GM23338 (cell line): ENCODE measurements at regions not wholly inside any gene's neighbourhood (a gene's known extent, or its start where the extent isn't known, plus 50 kb on each side); places are given as distances from the start of the nearest gene placed in this dataset.

Experiments used
- ATAC-seq: fragments of 200-7000 bp; cut with Tn5 transposase; 3 replicates; pipeline ENCODE4 v1.9.1; 2020
- DNase-seq: peaks from one replicate; pipeline ENCODE4 v3.0.0-alpha.2; 2015; ENCODE audit warnings: low spot score
- H2AFZ ChIP-seq: fragments of 200-600 bp; sonication (generic); 2 replicates; pipeline ENCODE4 v1.8.0; 2016; ENCODE audit warnings: antibody characterized with exemption, mild to moderate bottlenecking, moderate library complexity
- H3F3A ChIP-seq: fragments of 200-600 bp; sonication (generic); replicated peaks from 2 replicates; pipeline ENCODE4 v1.8.0; 2017; ENCODE audit warnings: antibody characterized with exemption, mixed run types, low read depth
- H3K27ac ChIP-seq: fragments of 200-600 bp; sonication (generic); 2 replicates; pipeline ENCODE4 v1.6.1; 2016; ENCODE audit warnings: low read depth
- H3K27me3 ChIP-seq: fragments of 200-600 bp; sonication (generic); 2 replicates; pipeline ENCODE4 v1.8.0; 2016; ENCODE audit warnings: mild to moderate bottlenecking, mixed run types, moderate library complexity; ENCODE audit not compliant: insufficient read depth
- H3K36me3 ChIP-seq: fragments of 200-600 bp; sonication (generic); 2 replicates; pipeline ENCODE4 v1.8.0; 2016; ENCODE audit warnings: mild to moderate bottlenecking; ENCODE audit not compliant: insufficient read depth
- H3K4me1 ChIP-seq: fragments of 200-600 bp; sonication (generic); 2 replicates; pipeline ENCODE4 v1.8.0; 2016; ENCODE audit warnings: mild to moderate bottlenecking, moderate library complexity; ENCODE audit not compliant: insufficient read depth
- H3K4me2 ChIP-seq: fragments of 200-600 bp; sonication (generic); 2 replicates; pipeline ENCODE4 v1.7.1; 2017; ENCODE audit warnings: mixed run types
- H3K4me3 ChIP-seq: fragments of 200-600 bp; sonication (generic); 2 replicates; pipeline ENCODE4 v1.6.1; 2016; ENCODE audit warnings: mixed run types
- H3K79me2 ChIP-seq: fragments of 200-600 bp; sonication (generic); replicated peaks from 2 replicates; pipeline ENCODE4 v1.8.0; 2017; ENCODE audit warnings: mild to moderate bottlenecking; ENCODE audit not compliant: insufficient read depth
- H3K9me2 ChIP-seq: fragments of 200-600 bp; sonication (generic); 2 replicates; pipeline ENCODE4 v1.8.0; 2017; ENCODE audit not compliant: insufficient read depth
- H4K20me1 ChIP-seq: fragments of 200-600 bp; sonication (generic); replicated peaks from 2 replicates; pipeline ENCODE4 v1.8.0; 2017; ENCODE audit warnings: mild to moderate bottlenecking; ENCODE audit not compliant: insufficient read depth
- H3K27ac Mint-ChIP-seq: 2 replicates; pipeline ENCODE4 v1.8.0; 2020; ENCODE audit warnings: inconsistent platforms, mild to moderate bottlenecking, moderate library complexity, mixed read lengths
- H3K27me3 Mint-ChIP-seq: 3 replicates; pipeline ENCODE4 v1.8.0; 2022; ENCODE audit warnings: low read depth, mild to moderate bottlenecking, moderate library complexity, mixed read lengths, inconsistent platforms; ENCODE audit not compliant: insufficient read depth, poor library complexity
- H3K36me3 Mint-ChIP-seq: 3 replicates; pipeline ENCODE4 v1.8.0; 2021; ENCODE audit warnings: low read depth, mild to moderate bottlenecking, inconsistent platforms, moderate library complexity, mixed read lengths
- H3K4me1 Mint-ChIP-seq: 3 replicates; pipeline ENCODE4 v1.8.0; 2020; ENCODE audit warnings: mild to moderate bottlenecking, inconsistent platforms, mixed read lengths
- H3K4me3 Mint-ChIP-seq: 3 replicates; pipeline ENCODE4 v1.8.0; 2021; ENCODE audit warnings: moderate library complexity, mild to moderate bottlenecking, inconsistent platforms, mixed read lengths
- H3K9me3 Mint-ChIP-seq: 3 replicates; pipeline ENCODE4 v1.8.0; 2020; ENCODE audit warnings: moderate library complexity, mild to moderate bottlenecking, inconsistent platforms, mixed read lengths
- CREB1 ChIP-seq: fragments of 250-450 bp; sonication (Bioruptor Pico); IDR thresholded peaks from 2 replicates; pipeline ENCODE4 v1.5.0; 2020; ENCODE audit warnings: low read depth, mild to moderate bottlenecking, moderate library complexity
- CTCF ChIP-seq, 2 experiments: fragments of 200-600 bp in 1 of 2; sonication (generic) in 1 of 2; conservative IDR thresholded peaks; 2 replicates each; pipeline versions ENCODE4 v1.5.1 to v1.6.1; 2016 to 2017; ENCODE audit warnings: antibody characterized with exemption in 2 of 2, low read depth in 2 of 2, mild to moderate bottlenecking in 2 of 2, moderate library complexity in 1 of 2
- ETS1 ChIP-seq: IDR thresholded peaks from 2 replicates; pipeline ENCODE4 v1.6.1; 2016; ENCODE audit warnings: antibody characterized with exemption
- EZH2 ChIP-seq: fragments of 200-600 bp; sonication (generic); IDR thresholded peaks from one replicate; pipeline ENCODE4 v1.8.0; 2017; ENCODE audit warnings: antibody characterized with exemption, mild to moderate bottlenecking, low read depth; ENCODE audit not compliant: unreplicated experiment
- EZH2phosphoT487 ChIP-seq: fragments of 200-600 bp; sonication (generic); IDR thresholded peaks from one replicate; pipeline ENCODE4 v1.8.1; 2018; ENCODE audit warnings: antibody characterized with exemption; ENCODE audit not compliant: unreplicated experiment
- JUNB ChIP-seq: IDR thresholded peaks from one replicate; pipeline ENCODE4 v1.6.1; 2016; ENCODE audit warnings: antibody characterized with exemption; ENCODE audit not compliant: unreplicated experiment
- NANOG ChIP-seq: IDR thresholded peaks from 2 replicates; pipeline ENCODE4 v1.6.1; 2016; ENCODE audit warnings: antibody characterized with exemption, borderline replicate concordance
- POLR2AphosphoS5 ChIP-seq: IDR thresholded peaks from 2 replicates; pipeline ENCODE4 v1.6.1; 2016; ENCODE audit warnings: antibody characterized with exemption, low read depth
- REST ChIP-seq: IDR thresholded peaks from one replicate; pipeline ENCODE4 v1.6.1; 2018; ENCODE audit warnings: antibody characterized with exemption; ENCODE audit not compliant: unreplicated experiment
- STAT1 ChIP-seq: IDR thresholded peaks from one replicate; pipeline ENCODE4 v1.6.1; 2016; ENCODE audit warnings: antibody characterized with exemption; ENCODE audit not compliant: unreplicated experiment
- ZNF114 ChIP-seq: fragments of 250-450 bp; sonication (Bioruptor Pico); IDR thresholded peaks from 2 replicates; pipeline ENCODE4 v1.5.0; 2020; ENCODE audit warnings: mild to moderate bottlenecking, moderate library complexity
- ZNF331 ChIP-seq: fragments of 250-450 bp; sonication (Bioruptor Pico); IDR thresholded peaks from 2 replicates; pipeline ENCODE4 v1.5.0; 2020; ENCODE audit warnings: low read depth, mild to moderate bottlenecking, moderate library complexity
- ZNF462 ChIP-seq: fragments of 250-450 bp; sonication (Bioruptor Pico); IDR thresholded peaks from 2 replicates; pipeline ENCODE4 v1.5.0; 2020; ENCODE audit warnings: mild to moderate bottlenecking, moderate library complexity

- ATAC-seq (no peak), DNase-seq (no peak)
- H4K20me1 ChIP-seq: no peaks in the 10 kb centered on the region
- peaks cover 2% of the 10 kb centered on the region for H3K27me3 Mint-ChIP-seq
- H3K79me2 ChIP-seq: no peaks in the 10 kb centered on the region
- H3K9me3 Mint-ChIP-seq: no peaks in the 10 kb centered on the region
- no peak overlapping the region for H3K27ac ChIP-seq
- H3K36me3 ChIP-seq: no peaks in the 10 kb centered on the region
- no peak for TF ChIP-seq ZNF114
- TF ChIP-seq JUNB: no peak
- no peak for TF ChIP-seq EZH2phosphoT487
- no peak for TF ChIP-seq STAT1
- TF ChIP-seq ETS1: no peak
- TF ChIP-seq POLR2AphosphoS5: no peak
- no peak for TF ChIP-seq EZH2
- no peak for TF ChIP-seq NANOG
- TF ChIP-seq CTCF (conservative IDR thresholded peaks at IDR 0.05; ENCODE audit: low read depth in 2 of 2): no peak
- TF ChIP-seq ZNF462 (CRISPR knock-in tag): no peak
- no peak for TF ChIP-seq CREB1
- no peak for TF ChIP-seq ZNF331 (CRISPR knock-in tag)
- no peak for TF ChIP-seq REST
- H3K4me1 Mint-ChIP-seq: peaks cover 24% of the 10 kb centered on the region
- no peaks in the 10 kb centered on the region for H3F3A ChIP-seq
- no peaks in the 10 kb centered on the region for H3K27me3 ChIP-seq
- no peaks in the 10 kb centered on the region for H3K9me2 ChIP-seq
- no peaks in the 10 kb centered on the region for H3K36me3 Mint-ChIP-seq
- H3K4me3 Mint-ChIP-seq: no peak overlapping the region
- no peak overlapping the region for H3K4me2 ChIP-seq
- no peak overlapping the region for H2AFZ ChIP-seq
- H3K4me1 ChIP-seq: peaks cover 35% of the 10 kb centered on the region
- H3K27ac Mint-ChIP-seq: no peak overlapping the region
- H3K4me3 ChIP-seq: no peak overlapping the region
Measured at GRCh38 chr12:32993404-32993803, 96.8 kb upstream of the PKP2 start.
